Activated gamma-delta T cell treated with anti-CD3 and anti-CD28 coated beads, Interleukin-2, amount 50 U/mL, for 16 hours (primary cell): ENCODE measurements at regions not wholly inside any gene's neighbourhood (a gene's known extent, or its start where the extent isn't known, plus 50 kb on each side); places are given as distances from the start of the nearest gene placed in this dataset.

Experiments used
- DNase-seq: peaks from one replicate; pipeline ENCODE4 v3.0.0-alpha.2; 2020; ENCODE audit warnings: low read depth

DNA sequence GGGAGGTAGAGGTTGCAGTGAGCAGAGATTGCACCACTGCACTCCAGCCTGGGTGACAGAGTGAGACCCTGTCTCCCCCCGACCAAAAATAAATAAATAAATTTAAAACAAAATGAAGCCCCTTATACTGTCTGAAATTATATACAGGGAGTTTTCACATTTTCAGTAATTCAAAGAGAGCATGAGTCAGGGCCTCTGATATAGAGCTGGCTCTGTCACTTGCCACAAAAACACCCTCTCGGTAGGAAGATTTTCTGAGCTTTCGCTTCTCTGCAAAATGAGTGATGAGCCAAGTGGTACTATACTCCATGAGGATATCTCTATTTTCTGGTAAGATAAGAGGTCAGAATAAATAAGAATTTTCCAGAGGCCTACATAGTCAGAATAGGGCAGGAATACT is 462.9 kb downstream of the COG6 start:
- DNase-seq, result no peak

DNA sequence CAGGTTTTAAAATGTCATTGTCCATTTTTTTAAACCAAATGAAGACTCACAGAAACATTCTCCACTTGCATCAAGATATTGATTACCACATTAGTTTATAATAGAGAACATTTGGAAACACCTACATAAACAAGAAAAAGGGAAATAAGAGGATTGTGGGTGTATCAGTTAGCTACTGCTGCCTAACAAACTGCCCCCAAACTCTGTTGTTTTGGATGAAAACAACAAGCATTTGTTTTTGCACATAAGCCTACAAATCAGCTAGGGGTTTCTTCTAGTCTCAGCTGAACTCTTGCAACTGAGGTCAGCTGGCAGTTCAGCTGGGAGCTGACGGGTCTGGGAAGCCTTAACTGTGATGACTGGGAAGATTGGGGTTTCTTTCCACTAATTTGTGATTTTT is 464.4 kb downstream of the COG6 start:
- DNase-seq, result no peak

DNA sequence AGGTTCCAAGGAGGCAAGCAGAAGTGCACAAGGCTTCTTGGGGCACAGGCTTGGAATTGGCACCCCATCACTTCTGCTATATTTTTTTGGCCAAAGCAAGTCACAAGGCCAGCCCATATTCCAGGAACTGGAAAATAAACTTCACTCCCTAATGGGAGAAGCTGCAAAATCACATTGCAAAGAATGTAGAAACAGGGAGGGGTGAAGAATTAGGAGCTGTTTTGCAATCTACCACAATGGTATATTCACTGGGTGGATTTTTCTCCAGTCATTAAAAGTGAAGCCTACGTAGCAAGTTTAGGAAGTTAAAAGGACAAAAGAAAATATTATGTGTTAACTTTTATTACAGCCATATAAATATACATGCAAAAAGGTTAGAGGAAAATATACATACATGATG is 464.8 kb downstream of the COG6 start:
- no peak for DNase-seq

DNA sequence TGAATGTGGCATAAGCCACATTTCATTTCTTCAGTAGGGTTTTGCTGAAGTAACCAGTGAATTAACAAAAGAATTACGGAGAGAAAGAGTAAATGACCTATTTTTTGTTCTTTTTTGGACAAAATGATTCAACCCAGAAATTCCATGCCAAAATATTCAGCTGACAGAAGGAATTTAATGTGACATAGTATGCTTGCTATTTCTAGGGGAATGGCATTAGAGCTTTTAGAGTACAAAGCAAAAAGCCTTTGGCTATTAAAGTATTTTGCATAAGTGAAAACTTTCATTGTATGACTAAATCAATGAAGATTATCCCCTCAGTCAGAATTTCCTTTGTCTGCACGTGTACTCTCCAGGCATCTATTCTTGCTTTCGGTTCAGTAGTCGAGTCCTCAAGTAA is 465.3 kb downstream of the COG6 start:
- no peak for DNase-seq

DNA sequence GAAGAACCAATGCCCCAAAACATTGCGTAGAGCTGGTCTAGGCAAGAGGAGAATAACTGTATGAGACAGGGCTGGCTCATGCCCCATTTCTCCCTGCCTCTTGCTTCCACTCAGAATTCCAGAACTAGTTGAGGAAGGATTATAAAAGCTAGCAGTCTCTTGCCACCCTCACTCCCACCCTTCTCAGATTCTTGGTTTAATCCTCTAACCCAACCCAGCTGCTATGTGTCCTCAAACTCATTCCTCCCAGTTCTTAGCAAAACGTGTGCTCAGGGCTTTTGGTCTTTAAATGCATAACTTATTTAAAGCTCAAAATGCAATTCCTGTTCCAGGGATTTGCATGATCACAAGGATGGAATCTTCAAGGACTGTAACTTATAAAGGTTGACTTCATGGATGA is 466.3 kb downstream of the COG6 start:
- DNase-seq, result no peak

DNA sequence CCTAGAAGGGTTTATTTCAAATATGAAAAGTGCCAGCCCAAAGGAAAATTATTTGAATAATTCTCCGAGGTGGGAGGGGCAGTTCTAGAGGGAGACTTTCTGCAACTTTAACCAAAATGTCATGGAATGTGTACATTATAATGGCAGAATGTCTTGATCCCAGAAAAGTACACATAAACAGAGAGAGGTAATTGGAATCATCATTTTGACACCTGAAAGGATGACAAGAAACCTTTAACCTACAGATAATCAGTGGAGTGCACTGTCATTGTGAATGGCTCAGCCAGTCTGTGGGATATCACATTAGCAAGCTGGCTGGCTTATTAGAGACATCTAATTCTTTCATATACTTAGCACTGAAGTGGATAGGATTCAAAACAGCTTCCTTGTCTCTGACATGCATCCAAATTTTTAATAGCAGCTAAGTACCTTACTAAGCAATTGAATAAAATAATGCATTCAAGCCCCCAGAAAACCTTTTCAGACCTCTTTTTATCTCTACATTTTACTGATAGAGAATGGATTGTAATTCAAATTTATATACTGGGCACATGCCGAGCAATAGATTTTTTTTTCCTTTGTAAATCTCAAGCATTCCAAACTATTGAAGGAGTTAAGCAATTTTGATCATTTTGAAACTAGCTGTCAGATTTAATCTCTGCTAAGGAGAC is 468.6 kb downstream of the COG6 start:
- DNase-seq, result no peak

DNA sequence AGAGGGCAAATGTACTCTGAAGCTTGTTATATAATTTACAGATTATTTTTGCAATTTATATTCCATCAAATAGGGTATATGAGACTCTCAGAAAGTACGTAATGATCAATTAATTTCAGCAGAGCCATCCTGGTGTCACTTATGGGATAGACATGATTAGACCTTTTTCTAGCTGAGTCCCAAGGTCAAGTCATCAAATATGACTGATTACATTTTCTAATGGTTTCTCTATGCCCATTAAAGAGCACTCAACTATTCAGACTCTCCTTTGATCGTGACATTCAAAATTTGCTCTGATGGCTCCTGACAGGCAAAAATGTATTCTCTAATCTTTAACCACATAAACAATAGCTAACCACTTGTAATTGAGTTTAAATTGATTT is 469.2 kb downstream of the COG6 start:
- no peak for DNase-seq

DNA sequence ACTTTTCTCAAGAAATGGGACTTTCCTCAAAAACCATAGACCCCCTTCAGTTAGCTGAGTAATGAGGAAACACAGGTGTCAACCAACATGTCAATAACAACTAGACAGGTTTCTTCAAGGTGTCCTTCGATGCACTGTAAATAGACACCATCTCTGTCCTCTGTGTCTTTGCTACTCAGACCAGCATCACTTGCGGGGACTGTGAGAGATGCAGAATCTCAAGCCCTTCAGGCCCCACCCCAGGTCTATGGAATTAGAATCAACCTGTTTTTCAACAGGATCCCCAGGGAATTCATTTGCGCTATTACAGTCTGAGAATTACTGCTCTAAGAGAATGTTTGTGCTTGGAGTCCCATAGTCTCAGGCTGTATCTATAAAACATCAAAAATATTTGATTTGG is 469.9 kb downstream of the COG6 start:
- DNase-seq, result no peak

DNA sequence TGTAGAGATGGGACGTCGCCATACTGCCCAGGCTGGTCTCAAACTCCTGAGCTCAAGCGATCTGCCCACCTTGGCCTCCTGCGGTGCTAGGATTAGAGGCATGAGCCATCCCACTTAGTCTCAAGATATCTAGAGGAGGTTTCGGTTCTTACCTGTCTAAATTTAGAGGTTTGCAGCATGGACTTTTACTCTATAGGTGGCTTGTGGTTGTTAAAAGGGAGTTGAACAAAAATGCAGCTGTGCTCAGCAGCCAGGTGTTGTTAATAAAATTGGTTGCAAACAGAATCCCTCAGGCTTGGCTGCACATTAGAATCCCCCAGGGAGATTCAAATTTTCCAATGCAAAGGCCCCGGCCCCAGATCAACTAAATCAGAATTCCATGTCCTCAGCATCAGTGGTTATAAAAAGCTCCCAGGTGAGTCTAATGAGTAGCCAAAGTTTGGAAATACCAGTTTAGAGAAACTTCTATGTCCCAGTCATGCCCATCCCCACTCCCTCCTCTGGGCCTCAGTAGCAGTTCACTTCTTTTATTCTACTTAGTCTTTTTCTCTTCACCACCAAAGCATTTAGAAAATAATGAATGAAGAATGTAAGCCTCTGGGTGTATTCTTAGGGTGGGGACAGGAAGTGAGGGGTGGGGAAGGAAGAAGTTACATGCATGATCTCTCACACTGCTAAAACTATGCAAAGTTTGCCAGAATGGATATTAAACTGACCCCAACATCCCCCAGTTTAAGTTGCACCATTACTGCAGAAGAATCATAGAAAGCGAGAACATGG is 471.0 kb downstream of the COG6 start:
- no peak for DNase-seq

DNA sequence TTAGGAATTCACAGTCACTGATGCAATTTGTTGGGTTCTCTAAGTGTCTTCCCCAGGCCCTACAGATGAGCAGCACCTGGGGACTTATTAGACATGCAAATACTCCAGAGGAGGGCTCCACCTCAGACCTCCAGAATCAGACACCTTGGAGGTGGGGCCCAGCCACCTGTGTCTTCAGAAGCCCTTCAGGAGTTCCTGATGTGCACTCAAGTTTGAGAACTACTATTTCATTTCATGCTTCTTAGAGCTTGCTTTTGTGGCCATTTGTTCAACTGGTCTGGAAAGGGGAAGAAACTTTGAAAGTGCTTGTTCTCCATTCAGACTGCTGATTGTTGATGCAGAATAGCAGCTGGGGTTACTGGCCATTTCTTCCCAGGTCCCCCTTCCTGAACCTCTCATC is 472.0 kb downstream of the COG6 start:
- DNase-seq, result no peak

DNA sequence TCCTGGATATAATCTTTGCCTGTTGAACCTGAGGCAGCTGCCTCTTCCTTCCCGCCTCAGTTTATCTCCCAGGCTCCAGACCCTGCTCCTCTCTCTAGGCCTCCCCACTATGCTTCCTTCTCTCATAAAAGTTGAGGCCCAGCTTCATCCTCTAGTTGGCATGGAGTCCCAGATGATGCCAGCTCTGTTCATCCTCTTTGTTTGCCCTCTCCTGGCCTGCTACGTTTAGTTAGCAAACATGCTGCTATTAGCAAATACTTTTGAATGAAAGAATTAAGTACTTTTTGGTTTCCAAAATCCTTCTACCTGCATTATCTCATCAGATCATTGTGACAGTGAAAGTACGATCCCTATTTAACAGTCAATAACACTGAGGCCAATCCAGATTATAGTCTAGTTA is 472.5 kb downstream of the COG6 start:
- DNase-seq, result no peak

DNA sequence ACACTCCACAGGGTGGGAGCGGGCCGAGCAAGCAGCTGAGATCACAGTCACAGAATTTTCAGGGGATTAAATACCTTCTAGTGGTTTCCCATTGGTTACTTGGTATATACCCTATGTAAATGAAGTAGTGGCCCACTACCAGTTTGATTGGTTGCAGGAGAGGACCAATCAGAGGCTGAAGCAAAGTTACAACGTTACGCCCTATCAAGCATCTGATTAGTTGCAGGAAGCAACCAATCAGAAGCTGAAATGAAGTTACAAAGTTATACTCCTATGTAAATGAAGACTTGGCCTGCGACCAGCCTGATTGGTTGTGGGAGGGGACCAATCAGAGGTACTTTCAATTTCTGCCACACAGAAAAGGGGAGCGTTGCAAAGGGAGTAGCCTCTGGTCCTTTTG is 474.0 kb downstream of the COG6 start:
- DNase-seq, result no peak

DNA sequence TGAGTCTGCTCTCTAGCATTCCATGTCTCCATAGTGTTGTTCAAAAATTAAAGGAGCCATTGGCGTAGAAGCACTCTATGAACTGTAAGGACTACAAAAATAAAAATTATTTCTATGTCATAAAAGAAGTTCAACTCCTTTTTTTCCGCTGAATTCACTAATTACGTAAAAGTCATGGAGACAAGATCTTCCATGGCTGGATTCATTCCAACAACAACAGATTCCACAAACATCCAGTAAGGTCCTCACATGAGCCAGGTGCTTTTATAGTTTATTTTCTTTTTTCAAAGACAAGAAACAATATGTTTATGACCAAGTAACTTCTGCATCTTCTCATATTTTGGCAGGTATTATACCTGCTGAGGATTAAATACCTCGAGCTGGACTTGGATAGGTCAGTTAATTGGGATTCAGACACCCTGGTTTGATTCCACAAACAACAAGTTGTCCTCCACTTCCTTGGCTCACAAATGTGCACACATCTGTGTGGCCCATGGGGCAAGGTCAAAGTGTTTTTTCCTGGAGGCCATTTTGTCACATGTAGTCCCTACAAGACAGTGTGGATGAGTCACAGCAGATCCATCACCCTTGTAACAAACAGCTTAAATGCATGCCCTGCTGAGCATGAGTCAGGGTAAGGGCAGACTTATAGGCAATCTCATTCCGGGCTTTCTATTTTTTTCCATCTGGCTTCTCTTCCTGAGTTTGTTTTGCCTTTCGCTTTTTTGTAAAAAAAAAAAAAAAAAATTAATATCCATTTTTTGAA is 475.6 kb downstream of the COG6 start:
- DNase-seq, result no peak

DNA sequence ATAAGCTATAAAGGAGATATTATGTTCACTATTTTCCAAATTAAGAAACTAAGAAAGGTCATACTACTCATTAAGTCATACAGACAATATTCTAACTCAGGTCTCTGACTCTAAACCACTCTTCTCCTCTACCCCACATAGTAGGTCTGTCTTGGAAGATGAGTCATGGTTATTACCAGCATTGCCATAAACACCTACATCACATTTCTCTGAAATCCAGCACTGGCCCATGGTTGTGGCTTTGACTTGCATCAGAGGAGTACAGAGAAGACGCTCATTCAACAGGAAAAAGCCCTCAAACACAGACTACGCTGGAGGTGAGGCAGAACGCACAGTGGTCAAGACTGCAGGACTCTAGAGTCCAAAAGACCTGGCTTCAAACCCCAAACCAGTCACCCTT is 476.8 kb downstream of the COG6 start:
- DNase-seq, result no peak

DNA sequence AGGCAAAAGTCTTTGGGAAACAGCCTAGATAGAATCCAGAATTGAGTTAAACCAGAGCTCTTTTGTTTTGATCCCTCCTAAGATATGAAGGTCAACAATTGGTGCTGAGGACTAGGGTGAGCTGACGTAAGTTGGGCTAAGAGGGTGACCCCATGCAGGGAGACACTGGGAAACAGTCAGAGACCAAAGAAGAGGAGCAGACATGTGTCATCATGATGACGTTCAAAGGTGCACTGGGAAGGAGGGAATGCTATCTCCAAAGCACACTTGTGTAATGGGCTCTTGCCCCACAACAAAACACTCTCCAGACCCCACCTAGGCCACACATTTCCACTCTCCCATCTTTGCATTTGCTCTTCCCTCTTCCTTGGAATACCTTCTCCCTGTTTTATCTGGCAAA is 481.4 kb downstream of the COG6 start:
- DNase-seq, result no peak

DNA sequence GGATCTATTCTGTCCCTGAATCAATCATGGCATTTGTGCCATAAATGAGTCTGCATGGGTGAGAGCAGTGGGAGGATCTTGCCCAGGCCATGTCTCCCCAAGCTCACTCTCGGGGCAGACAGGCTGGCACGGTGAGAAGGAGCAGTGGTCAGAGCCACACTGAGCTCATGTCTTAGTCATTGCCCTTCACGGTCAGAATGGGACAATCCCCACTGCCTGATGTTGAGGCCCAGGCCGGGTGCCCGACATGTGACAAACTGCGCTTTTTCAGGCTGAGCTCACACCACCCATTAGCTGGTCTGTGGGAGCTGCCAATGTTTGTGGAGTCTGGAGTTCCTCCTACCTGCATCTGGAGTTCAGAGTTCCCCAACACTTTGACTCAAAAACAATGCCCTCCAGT is 481.9 kb downstream of the COG6 start:
- DNase-seq, result no peak

DNA sequence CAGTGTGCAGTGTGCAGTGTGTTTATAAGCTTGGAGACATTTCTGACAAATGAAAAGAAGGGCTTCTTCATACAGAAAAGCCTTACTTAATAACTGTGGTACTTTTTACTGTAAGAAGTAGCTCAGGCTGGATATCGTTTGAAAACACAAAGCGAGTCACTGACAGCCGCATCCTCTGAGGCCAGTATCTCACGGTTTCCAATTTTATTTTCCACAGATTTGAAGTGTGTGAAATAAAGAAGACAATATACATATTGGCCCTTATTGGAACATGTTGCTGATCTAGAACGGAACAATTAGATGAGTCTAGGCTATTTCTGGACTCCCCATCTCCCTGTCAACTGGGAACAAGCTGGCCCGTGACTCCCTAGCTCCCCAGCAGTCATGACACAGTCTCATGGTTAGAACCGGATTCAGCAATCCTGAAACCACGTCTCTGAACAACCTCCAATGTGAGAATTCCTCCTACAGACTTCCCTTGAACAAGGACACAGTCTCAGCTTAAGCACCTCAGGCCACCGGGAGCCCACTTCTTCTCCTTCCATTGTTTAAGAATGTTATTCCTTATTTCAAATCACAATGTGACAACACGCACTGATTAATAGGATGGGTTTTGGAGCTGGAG is 484.5 kb downstream of the COG6 start:
- DNase-seq, result no peak

DNA sequence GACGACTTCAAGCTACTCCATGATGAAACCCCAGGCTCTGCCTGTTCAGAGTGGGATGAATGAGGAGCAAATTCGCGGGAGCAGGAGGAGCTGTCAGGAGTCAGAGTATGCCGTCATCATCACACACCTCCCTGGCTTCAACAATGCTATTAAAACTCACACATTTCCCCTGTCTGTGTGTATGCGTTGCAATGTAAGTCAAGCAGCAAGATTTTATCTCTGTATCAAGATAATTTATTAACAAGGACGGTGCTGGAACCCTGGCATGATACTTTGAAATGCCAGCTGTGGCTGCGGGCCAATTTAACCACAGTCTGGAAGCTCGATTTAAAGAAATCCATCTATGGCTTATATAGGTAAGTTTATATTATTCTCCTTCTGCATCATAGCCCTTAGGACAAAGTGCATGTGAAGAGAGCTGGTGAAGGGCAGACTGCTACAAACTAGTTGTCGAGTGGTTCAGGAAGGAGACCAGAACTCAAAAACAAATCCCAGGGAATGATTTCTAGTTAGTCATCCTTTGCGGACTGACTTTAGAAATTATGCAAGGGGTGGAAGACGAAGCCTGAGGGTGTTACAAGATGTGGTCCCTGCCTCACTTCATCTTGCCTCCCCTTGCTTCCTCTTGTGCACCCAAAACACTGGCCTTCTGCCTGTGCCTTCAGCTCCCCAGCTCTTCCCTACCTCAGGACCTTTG is 486.5 kb downstream of the COG6 start:
- no peak for DNase-seq

DNA sequence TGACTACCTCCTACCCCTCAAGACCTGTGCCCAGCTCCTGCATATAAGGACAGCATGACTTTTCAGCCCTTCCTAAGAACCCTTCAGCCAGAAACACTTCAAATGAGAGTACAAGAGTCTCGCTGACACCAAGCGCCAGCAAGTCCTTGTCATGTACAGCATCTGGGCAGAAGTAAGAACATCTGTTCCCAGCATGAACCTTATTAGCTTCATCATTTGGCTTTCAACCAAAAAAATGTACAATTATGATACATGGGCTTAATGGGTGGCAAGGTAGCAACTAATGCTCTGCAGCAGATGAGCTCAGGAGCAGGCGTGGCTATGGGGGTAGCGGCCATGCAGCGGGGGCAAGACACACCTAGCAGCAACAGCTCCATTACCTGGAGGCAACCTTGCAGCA is 487.6 kb downstream of the COG6 start:
- DNase-seq, result no peak

DNA sequence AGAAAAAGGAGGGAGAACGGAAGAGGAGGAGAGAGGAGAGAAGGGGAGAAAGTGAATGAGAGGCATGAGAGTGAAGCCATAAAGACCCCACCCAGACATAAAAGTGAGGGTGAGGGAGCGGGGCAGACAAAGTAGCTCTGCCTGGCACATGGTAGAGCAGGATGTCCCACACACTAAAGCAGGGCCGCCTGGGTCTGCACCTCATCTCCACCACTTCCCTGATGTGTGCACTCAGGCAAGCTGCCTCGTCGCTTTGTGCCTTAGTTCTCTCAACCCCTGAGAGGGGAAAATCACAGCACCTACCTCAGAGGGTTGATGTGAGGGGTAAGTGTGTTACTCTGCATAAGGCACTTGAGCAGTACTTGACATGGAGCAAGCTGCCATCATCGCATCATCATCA is 488.1 kb downstream of the COG6 start:
- DNase-seq, result no peak

DNA sequence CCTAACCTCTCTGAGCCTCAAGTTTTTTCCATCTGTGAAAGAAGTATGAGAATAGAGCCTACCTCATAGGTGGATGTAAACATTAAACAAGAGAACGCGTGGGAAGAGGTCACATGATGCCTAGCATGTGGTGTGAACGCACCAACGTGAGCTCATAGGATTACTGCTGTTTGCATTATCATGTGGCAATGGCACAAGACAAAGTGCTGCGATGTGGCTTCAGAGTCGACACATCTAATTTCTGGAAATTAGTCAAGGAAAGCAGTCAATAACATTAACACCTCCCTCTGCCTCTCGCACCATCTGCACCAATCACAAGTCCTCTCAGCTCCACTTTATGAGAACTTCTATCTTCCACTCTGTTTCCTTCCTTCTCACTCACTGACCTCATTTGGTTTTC is 489.7 kb downstream of the COG6 start:
- DNase-seq, result no peak

DNA sequence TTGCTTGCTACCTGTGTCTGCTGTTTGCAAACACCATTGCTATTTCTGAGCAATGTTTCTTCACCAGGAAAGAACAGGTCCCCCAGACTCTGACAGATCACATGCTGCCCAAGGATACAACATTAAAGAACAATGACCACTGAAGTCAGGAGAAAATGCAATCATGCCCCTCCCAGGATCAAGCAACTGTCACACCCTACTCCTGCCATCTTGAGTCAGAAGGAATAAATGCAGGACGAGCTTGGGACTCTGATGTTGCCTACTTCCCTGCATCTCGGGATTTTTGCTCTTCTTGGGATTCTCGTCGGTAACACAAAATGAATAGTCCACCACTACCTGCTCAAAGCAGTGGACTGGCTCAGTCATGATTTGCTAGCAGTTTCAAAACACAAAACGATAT is 490.6 kb downstream of the COG6 start:
- no peak for DNase-seq
